HG03045 (cell line): ENCODE measurements at regions not wholly inside any gene's neighbourhood (a gene's known extent, or its start where the extent isn't known, plus 50 kb on each side); places are given as distances from the start of the nearest gene placed in this dataset.
"Not testable (repeated sequence)": the region's sequence is repeated elsewhere in the genome, so short reads cannot be mapped to it uniquely, and the experiment has no call there.

Experiments
- ATAC-seq: cut with Tn5 transposase; IDR thresholded peaks from one replicate; pipeline ENCODE4 v1.9.1; 2021; ENCODE audit warnings: mild to moderate bottlenecking, moderate library complexity; ENCODE audit not compliant: unreplicated experiment

DNA sequence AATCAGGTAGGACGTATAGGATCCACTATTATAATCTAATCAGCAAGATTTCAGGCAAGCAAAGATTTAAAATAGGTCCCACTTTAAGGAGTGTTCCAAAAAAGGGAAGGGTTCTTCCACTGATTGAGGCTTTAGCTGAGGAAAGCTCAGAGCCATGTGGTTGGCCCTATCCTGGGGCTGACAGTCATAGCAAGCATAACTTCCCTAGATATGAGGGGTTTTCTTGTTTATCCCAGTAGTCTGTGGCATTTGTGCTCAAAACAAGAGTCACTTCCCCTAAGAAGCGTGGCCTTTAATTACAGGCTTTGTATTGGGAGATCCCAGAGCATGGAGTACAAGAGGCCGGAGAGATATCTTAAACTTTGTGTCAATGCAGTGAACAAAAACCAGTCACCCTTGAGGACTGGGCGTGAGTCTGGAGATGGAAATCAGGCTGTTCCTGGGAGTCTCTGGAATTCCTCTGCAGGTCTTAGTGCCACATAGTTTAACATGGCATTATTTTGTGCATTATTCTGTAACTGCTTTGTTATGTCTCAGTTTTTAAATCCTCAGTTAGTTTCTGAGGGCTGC, 136.9 kb upstream of the FBXO11 start:
- no peak for ATAC-seq

GRCh38 chr2:48043746-48044145, 137.4 kb upstream of the FBXO11 start:
- ATAC-seq = no peak

DNA sequence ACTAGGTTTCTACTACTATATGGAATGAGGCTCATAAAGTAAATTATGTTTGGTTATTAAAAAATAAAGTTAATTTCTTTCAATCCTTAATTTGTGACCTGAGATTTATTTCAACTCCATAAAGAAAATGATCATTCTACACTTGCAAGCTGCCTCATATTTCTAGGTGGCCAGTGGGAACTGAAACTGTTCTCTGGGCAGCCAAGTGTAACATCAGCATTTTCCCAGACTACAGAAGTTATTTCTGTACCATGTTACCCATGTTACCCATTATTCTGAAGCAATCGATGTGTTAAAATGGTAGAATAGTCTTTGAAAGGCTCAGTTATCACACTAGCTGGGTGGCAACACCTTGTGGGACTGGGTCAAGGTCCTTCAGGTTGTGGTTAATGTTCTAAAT, 139.3 kb upstream of the FBXO11 start:
- no peak for ATAC-seq

GRCh38 chr2:48048476-48049171, 142.3 kb upstream of the FBXO11 start:
- ATAC-seq = no peak

DNA sequence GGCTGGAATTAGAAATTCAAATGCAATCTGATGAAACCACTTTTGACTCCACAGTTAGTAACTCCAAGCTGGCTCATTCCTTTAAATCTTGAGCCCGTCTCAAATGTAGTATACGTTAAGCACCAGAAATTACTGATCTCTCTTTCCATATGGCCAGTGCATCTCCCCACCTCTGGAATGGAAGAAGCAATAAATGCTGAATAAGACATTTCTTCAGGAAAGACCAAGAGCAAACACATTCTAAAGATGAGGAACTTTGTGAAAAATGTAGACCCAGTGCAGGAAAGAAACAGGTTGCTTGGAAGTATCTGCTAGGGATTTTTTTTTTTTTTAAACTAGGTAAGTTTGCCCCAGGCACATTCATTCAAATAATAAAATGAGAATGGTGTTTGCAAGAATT, 143.1 kb upstream of the FBXO11 start:
- no peak for ATAC-seq

- ATAC-seq = no peak
Measured at GRCh38 chr2:48050711-48051110, 144.4 kb upstream of the FBXO11 start.

- no peak for ATAC-seq
Measured at GRCh38 chr2:48059975-48060374, 153.7 kb upstream of the FBXO11 start.

DNA sequence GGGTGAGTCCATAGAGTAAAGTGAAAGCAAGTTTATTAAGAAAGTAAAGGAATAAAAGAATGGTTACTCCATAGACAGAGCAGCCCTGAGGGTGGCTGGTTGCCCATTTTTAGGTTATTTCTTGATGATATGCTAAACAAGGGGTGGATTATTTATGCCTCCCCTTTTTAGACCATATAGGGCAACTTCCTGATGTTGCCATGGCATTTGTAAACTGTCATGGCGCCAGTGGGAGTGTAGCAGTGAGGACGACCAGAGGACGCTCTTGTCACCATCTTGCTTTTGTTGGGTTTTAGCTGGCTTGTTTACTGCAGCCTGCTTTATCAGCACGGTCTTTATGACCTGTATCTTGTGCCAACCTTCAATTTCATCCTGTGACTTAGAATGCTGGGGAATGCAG, 155.4 kb upstream of the FBXO11 start:
- ATAC-seq = not testable (repeated sequence)

DNA sequence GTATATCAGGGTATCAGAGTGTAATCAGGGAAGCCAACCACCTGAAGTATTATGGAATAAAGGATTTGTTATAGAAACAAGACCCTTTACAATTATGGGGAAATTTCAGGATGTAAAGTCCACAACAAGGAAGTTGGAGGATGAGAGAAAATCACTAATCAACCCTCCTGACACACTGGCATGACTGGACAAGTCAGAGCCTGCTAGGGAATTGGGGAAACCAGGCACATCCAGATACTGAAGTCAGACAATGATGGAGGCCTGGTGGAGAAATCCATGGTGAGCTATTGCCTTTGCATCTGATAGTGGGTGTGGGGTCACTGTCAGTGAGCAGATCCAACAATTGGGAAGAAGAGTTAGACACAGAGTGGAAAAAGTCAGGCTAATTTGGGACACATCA, 158.8 kb upstream of the FBXO11 start:
- ATAC-seq = no peak

DNA sequence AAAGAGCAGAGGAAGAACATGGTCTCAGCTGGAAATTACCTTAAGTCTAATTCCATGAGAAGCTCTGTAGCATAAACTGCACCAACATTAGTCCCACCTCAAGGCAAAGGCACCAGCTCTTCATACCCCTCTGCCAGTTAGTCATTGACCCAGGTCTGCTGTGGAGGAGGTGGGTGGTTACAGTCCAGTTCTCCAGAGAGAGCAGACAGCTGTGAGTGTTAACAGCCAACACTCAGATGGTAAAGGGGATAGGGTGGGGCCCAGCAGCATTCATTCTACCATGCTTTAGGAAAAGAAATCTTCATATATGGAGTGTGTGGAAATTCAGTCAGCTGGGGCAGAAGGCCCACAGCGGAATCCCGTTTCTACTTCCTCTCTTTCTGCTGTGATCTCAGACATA, 159.7 kb upstream of the FBXO11 start:
- ATAC-seq = no peak

- no peak for ATAC-seq
Measured at GRCh38 chr2:48069769-48070168, 163.5 kb upstream of the FBXO11 start.

DNA sequence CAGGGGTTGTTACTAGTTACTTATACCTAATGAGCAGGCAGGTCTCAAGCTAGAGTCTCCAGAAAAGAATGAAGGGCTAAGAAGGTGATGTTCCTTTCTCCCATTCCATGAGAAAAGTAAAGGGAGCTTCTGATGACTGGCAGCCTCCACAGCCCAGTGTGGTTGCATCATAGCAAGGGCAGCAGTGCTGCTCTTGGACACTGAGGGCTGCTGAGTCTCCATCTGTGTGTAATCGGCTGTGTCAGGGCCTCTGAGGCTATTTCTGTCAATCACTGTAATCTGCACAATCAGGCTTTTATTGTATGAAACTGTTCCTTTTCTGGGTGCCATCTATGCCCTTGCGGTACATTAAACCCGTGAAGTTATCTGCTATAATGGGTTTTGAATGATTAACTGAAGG, 164.1 kb upstream of the FBXO11 start:
- no peak for ATAC-seq

GRCh38 chr2:48072583-48072982, 166.3 kb upstream of the FBXO11 start:
- ATAC-seq = no peak

DNA sequence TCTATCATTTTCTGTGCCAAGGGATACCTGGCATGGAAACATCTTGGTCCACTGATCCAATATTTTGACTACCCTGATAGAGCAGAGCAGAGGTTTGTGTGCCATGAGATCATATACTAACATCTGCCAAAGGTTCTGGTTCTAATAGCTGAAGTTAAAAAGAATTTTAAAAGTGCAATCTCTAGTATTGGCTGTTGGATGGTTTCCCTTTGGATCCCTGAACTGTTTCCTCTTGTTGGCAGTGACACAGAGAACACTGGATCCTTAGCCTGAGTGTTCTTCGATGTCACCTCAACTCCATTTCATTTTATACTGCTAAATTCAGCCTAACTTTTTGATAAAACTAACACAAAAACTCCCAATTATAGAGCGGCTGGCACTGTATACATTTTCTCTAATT, 169.3 kb upstream of the FBXO11 start:
- no peak for ATAC-seq

DNA sequence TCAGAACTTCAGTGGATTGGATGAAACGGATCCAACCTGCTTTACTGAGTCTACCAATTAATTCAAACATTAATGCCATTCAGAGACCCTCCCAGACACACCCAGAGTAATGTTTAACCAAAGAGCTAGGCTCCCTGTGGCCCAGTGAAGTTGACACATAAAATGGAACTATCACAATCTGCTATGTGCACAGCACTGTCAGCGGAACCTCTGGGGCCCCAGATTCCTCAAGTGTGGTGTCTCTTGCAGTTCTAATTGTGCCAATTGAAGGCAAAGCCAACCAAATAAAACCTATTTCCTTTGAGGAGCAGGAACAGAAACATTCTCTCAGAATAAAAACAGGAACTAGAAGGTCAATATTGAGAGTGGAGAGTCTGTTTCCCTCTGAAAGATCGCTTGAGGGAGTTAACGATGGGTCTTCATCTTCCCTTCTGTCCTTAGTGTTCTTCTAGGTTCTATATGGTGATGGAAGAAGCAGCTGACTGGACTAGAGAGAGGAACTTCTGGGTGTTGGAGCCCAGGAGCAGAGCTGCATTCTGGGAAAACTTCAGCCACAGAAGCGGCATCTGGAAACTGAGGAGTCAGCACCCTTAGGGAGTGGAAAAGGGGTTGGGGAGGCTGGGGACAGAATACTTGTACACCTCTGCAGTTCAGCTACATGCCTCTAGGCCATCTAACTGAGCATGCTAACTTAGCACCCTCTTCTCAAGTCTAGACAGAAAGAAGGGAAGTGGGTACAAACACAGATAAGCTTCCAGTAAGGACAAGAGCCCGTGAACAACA, 174.4 kb upstream of the FBXO11 start:
- no peak for ATAC-seq

DNA sequence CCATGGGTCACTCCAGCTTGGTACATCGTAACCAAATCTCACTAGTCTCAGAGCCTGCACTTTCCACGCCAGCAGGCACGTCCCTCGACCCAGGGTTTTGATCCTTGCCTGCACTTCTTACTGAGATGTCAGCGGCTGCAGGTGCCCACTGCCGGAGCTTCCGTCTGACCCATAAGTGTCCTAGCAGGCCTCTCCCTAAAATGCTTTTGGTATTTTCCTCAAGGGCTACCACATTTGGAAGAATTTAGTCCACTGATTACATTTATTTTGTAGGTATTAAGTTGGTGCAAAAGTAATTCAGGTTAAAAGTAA, 175.0 kb upstream of the FBXO11 start:
- no peak for ATAC-seq

- ATAC-seq = no peak
Measured at GRCh38 chr2:48085888-48086287, 179.6 kb upstream of the FBXO11 start.

- ATAC-seq = no peak
Measured at GRCh38 chr2:48088994-48089393, 182.7 kb upstream of the FBXO11 start.

DNA sequence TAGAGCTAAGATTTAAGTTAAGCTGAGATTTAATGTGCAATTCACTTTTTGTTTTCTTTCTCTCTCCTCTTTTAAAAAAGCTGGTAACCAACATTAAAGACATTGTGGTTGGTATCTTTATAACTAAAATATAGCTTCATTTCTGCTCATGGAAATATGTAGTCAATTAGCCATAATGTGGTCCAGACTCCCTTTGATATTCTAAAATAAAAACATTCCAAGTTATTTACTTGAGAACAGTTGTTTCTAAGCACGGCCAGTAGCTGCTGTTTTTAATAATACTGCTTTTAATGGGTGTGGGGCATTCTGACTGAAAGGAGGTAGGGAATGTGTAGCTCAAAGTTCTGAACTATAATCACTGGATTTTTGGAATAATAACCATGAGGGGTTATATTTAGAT, 183.3 kb upstream of the FBXO11 start:
- ATAC-seq = no peak

GRCh38 chr2:48092846-48093803, 186.8 kb upstream of the FBXO11 start:
- ATAC-seq = no peak

DNA sequence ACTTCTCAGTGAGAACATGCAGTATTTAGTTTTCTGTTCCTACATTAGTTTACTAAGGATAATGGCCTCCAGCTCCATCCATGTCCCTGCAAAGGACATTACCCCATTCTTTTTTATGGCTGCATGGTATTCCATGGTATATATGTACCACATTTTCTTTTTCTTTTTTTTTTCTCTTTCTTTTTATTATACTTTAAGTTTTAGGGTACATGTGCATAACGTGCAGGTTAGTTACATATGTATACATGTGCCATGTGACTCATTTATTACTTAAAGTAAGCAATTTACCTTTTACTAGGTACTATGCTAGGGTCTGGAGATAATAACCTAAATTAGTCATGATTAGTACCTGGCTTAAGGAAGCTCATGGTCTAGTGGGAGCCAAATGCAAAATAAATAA, 190.5 kb upstream of the FBXO11 start:
- ATAC-seq = not testable (repeated sequence)
